Fibroblast of skin of abdomen (primary cell): ENCODE measurements at regions not wholly inside any gene's neighbourhood (a gene's known extent, or its start where the extent isn't known, plus 50 kb on each side); places are given as distances from the start of the nearest gene placed in this dataset.
A peak's percentile ranks its signal among the peaks of the same experiment; 100 is the strongest.
"Not testable (repeated sequence)": the region's sequence is repeated elsewhere in the genome, so short reads cannot be mapped to it uniquely, and the experiment has no call there.

Source experiments
- DNase-seq: peaks from one replicate; pipeline ENCODE4 v3.0.0-alpha.2; 2013

DNA sequence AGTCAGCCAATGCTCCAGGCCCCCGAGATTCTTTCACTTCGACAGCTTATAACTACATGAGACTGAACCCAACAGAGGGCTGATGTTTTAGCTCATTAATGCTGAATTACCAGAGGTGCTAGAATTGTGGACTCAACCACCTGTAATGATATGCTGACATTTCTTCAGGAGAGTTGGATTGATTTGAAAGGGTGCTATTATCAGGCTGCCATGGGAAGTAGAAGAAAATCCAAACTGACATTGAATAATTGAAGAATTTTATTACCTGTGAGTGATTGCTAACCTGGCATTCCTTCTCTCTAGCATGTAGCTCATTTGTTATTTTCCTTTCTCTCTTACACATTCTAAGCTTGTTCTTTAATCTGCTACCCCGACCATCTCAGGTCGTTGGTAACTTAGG is 488.8 kb downstream of the PID1 start:
- DNase-seq: no peak

DNA sequence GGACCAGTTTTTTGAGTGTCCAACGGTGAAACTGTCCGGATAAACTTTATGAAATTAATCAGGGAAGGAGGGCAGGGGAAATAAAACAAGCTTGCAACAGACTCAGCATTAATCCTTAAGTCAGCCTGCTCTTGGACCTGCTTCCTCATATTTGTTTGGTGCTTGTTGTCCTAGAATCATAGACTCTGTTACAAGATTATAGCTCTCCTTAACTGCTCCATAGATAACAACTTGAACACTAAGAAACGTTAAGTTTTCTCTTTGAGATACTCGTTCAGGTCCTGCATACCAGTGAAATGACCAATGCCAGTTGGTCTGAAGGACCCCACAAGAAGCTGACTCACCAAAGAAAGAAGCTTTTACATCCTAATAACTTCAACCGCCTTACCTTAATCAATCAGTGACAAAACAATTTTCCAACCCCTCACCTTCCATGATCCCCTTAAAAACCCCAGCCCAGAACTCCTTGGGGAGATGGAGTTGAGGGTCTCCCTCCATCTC is 493.2 kb downstream of the PID1 start:
- no peak for DNase-seq

DNA sequence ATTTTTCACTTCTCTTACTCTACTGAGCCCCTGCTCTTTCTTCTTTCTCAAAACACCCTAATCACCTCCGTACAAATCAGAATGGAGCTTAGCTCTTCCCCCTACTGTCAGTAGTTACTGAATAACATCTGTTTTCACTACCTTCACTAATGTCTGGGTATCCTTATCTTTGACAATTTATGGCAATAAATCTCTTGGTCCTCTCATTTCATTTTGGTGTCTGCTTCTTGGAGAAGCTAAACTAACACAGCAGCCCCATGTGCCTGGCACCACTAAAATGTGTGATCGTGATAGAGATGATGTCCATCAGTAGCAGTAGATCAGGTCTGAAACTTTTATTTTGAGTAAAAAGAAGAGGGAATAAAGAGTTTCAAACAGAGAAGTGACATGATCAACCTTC is 496.5 kb downstream of the PID1 start:
- no peak for DNase-seq

DNA sequence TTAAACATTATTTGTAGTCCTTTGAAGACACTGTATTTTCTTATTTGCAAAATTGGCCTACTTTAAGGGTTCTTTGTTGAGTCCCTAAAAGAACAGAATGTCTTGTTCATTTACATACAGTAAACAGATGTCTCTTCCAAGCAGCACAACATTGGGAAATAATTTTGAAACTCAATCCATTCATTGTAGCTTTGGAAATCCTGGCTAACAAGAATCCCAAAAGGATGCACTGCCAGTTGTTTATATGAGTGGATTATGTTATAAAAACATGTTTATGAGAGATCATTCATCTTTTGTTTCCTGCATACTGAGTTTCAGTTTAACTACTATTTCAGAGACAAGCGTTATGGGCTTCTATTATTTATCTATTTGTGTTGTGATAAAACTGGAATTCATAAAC is 499.3 kb downstream of the PID1 start:
- no peak for DNase-seq

DNA sequence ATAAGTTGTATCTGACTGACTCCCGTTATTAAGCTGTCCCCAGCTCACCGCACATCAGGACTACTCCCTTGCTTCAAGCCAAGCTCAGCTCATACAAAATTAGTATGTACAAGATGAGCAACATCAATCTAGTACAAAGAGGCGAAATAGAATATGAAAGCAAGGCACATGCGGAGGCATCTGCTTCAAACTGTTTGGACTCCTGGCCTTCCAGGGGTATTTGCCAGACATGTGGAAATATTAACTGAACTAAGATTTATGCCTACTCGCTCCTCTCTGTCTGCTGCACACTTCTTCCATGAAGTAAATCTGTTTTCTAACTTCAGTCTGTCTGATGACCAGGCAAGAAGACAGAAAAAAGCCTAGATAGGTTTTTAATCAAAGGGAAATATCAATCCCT is 499.8 kb downstream of the PID1 start:
- peak; percentile 11 for DNase-seq

DNA sequence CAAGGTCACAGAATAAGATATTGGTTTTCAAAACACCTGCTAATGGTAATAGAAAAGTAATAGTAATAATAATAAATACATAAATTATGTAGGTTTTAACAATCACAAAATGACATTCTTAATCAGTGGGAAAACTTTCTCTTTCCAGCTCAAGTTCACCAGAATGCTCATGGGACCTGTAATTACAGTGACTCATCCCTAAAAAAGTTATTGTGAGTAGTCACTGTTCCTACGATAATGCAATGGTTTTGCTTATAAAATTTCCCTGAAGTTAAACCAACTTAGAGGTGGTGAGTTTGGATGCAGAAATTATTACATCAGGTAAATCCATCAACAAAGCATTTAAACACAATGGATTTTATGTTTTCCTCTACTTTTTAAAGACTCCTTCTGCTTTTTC is 502.3 kb downstream of the PID1 start:
- peak; percentile 83 for DNase-seq

DNA sequence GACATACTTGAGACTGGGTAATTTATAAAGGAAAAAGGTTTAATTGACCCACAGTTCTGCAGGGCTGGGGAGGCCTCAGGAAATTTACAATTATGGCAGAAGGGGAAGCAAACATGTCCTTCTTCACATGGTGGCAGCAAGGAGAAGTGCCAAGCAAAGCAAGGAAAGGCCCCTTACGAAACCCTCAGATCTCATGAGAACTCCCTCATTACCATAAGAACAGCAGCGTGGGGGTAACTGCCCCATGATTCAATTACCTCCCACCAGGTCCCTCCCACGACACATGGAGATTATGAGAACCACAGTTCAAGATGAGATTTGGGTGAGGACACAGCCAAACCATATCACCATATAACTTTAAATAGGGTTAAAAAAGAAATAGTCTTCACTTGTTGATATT is 502.9 kb downstream of the PID1 start:
- not testable (repeated sequence) for DNase-seq

DNA sequence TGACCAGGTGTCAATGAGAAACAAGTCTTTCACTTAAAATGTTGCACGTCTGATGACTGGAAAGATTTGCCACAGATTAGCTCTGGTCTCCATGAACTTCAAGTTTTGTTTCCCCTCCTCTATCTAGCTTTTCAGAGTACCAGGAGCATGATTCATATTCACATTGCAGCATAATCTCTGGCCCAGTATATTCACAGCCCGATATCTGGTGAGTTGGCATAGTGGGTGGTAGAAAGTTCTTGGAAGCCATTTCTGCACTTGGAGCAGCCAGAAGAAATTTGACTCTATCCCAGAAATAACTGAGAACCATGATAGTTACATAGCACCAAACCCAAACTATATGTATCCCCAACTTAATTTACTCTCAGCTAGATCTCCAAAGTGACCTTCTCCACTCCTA is 503.9 kb downstream of the PID1 start:
- peak; percentile 12 for DNase-seq

DNA sequence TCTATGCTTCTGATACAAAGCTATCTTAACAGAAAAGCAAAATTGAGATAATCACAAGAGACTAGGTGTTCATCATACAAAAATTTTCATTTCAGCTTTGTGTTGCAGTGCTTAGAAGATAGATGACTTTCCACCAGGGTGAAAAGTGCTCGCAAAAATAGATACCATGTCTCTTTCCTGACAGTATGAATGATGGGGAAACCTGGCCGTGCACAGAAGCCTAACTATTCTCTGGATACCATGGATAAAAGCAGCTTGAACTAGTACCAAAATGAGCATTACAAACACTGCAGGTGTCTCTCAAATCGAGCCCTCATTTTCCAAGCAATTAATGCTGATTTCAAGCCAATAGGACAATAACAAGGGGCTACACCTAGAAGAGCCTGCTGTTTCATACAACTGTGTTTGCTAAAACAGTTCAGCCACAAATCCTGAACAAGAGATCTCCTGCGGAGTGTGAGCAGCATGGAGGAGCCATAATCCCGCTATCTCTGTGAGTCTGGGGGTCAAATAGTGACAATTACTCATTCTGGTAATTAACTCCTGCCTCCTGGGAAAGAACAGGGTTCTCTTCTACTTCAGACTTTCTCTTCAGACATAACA is 507.6 kb downstream of the PID1 start:
- no peak for DNase-seq

DNA sequence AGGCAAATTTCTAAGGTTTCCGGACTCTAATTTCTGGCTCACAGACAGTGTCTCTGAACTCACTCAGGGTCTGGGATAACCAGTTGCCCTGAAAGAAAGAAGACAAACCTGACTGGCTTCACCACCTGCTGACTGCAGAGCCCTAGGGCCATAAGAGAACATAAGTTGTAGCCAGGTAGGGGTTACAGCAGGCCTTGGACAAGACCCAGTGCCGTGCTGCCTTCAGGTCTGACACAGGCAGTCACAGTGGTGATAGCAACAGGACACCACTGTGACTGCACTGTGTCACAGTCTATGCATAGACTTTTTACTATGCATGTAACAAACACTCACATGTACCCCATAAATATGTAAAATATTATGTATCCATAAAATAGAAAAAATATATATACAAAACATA is 508.5 kb downstream of the PID1 start:
- no peak for DNase-seq

DNA sequence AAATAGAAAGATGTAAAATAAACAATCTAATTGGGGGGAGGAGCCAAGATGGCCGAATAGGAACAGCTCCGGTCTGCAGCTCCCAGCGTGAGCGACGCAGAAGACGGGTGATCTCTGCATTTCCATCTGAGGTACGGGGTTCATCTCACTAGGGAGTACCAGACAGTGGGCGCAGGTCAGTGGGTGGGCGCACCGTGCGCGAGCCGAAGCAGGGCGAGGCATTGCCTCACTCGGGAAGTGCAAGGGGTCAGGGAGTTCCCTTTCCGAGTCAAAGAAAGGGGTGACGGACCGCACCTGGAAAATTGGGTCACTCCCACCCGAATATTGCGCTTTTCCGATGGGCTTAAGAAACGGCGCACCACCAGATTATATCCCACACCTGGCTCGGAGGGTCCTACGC is 515.4 kb downstream of the PID1 start:
- not testable (repeated sequence) for DNase-seq

DNA sequence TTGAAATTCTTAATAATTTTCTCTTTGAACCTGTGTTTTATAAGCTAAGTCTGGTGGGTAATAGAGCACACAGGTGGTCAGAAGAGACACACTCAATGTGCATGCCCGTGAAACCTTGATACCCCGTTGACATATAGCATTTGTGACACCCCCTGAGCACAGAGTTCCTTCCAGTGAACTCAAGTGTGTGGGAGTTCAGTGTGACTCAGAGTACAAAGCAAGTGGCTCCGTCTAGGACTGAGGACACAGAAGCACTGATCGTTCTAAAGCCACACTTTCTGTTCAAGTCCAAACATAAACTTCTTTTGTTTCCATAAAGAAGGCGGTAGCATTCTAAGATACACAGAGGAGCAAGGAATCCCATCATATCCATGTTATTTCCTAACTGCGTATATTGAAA is 523.6 kb downstream of the PID1 start:
- DNase-seq: no peak

DNA sequence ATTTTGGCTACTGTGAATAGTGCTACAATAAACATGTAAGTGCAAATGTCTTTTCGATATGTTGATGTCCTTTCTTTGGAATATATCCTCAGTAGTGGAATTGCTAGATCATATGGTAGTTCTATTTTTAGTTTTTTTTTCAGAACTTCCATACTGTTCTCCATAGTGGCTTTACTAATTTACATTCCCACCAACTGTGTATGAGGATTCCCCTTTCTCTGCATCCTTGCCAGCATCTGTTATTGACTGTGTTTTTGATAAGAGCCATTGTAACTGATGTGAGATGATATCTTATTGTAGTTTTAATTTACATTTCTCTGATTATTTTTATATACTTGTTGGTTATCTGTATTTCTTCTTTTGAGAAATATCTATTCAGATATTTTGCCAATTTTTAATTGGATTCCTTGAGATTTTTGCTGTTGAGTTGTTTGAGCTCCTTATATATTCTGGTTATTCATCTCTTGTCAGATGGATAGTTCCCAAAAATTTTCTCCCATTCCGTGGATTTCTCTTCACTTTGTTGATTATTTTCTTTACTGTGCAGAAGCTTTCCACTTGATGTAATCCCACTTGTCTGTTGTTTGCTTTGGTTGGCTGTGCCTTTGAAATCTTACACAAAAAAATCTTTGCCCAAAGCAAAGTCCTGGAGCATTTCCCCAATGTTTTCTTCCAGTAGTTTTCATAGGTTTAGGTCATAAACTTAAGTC is 532.3 kb downstream of the PID1 start:
- no peak for DNase-seq

DNA sequence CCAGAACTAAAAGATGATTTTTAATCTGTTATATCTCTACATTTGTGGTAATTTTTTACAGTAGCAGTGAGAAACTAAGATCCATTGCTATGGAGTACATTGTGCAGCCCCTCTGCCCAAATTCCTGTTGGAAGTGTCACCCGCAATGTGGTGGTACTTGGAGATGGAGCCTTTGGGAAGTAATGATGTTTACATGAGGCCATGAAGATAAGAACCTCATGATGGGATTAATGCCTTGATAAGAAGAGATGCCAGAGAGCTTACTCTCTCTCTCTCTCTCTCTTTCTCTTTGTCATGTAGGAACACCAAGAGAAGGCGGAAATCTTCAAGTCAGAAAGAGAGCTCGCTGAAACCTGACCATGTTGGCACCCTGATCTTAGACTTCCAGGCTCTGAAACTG is 535.4 kb downstream of the PID1 start:
- no peak for DNase-seq

DNA sequence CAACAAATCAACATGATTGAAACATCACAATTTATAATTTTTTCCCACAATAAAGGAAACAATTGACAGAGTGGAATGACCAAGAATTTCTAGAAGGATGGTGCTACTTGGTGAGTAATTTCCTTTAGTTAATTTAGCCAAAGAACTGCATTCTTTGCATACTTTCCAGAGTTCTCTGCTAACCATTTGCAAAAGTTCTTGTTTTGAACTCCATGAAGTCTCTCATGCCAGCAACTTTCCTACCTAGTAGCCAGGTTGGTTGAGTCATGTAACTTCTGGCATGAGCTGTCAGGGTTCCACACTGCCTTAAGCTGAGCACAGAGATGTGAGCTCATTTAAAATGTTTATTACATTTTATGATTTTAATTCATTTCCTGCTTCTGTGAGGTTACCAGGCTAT is 539.6 kb downstream of the PID1 start:
- DNase-seq: peak; percentile 86

DNA sequence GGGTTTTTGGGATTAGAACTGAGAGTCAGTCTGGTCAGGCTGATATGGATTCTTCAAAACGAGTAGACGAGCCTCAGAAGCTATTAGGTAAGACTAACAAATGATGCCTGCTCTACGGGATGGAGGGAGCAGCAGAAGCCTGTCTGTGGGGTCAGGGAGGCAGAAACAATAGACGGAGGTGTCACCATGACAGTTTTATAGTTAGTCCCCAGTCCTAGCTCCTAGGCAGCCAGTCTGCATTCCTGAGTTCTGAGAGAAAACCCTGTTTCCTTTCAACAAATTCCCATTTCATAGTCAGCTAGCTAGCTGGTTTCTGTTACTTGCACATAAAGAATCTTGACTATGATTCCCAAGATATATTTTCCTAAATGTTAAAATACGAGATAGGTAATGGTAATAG is 542.1 kb downstream of the PID1 start:
- peak; percentile 31 for DNase-seq

DNA sequence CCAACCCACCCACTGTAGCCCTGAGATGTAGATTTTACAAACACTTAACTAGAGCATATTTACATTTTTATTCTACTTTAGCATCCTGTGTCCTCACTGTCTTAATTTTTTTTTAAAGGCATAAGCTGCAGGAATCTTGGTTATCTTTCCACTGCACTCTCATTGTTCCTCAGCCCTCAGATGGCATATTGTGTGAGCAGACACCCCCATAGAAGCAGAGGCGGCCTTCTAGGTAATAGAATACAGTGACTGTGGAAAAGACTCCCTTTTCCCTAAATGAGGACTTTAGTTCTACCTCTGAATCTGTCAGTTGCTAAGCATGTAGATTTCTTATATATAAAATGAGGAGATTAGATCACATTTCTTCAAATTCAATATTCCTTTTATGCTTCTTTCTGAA is 543.5 kb upstream of the SPHKAP start:
- DNase-seq: no peak

DNA sequence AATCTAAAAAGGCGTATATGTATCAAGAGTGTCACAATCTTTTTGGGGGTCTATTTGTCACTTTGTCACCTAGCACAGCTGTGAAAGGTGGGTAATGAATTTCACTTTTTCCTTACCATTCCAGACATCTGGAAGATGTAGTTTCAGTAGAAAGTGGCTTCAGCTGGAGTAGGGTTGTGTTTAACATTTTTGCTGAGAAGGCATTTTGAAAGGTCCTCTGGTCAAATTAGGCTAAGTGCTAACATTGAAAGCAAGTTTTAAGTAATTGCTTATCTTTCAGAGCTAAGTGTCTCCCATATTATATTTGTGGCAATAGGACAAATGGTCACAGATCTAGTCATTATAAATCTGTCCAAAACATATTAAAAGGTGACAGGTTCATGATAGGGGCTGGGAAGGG is 542.1 kb upstream of the SPHKAP start:
- DNase-seq: no peak

DNA sequence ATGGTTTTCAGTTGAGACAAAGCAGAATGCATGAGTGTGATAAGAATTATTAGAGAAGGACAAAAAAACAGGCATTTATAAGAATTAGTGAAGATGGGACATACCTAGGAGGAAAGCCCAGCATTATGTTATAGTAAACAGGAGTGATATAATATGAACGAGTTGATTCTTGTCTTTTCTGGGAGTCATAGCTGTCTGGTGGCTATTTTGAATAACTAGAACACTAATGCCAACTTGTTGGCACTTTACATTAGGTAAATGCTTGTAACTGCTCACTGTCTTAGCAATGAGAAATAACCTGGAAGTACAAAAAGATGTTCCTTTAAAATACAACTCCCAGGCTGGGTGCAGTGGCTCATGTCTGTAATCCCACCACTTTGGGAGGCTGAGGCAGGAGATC is 540.8 kb upstream of the SPHKAP start:
- no peak for DNase-seq

DNA sequence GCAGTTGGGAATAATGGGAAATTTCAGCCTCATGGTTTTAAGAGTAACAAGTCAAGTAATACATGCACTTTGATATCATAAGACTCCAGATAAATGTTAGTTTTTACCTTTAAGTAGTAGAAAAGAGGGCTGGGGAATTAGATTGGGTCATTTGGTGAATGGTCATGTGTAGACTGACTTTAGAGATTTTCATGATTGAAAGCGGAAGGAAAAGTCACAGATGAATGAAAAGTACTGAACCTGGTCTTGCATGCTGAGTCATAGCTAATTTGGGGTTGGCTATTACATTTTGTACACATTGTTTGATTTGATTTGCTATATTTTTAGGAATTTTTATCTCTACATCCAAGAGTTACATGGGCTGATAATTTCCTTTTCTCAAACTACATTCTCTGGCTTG is 539.4 kb upstream of the SPHKAP start:
- no peak for DNase-seq

DNA sequence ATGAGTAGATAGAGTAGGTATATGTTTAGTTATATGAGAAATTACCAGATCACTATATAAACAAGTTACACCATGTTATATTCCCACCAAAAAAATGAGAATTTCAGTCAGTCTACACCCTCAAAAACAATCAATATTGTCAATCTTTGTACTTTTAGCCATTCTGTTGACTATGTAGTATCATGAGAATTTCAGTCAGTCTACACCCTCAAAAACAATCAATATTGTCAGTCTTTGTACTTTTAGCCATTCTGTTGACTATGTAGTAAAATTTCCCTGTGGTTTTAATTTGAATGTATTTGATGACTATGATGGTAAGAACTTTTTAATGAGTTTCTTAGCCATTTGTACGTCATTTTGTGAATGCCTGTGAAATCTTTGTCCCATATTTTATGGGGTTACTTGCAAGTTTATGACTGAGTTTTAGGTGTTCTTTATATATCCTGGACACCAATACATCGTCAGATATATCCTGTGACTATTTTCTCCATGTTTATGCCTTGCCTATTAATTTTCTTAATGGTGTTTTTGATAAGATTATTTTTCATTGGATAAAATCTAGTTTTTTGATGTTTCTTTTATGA is 528.4 kb upstream of the SPHKAP start:
- DNase-seq: no peak

DNA sequence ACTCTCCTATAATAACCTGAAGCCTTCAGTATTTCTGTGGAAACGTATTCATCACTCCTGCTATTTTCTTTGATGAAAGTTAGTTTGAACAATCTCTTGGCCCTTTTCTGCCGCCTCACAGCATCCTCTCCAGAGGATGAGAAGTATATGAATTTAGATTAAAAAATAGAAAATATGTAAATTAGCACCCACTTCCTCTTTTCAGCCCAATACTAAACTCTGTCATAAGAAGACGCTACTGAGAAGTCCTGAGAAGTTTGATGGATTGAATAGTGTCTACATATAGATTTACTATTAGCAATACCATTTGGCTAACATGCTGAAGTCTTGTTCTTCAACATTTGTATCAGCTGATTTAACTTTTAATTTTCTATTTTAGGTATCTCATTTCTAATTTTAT is 526.4 kb upstream of the SPHKAP start:
- no peak for DNase-seq

DNA sequence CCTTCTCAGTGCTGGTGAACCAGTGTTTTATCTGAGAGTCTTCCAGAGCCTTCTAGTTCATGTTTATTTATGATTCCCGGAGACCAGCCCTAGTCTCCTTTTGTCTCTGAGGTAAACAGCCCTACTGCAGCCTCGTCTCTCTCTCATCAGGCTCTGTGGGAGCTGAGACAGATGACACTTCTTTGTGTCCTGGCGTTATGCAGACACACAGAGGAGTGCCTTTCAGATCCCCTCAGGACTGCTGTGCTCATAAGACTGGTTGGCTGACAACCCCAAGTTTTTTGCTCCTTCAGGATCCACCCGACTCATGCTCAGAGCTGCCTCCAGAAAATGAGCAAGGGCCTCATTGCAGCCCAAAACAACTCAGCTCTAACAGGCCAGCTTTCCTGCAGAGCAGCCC is 523.8 kb upstream of the SPHKAP start:
- no peak for DNase-seq

DNA sequence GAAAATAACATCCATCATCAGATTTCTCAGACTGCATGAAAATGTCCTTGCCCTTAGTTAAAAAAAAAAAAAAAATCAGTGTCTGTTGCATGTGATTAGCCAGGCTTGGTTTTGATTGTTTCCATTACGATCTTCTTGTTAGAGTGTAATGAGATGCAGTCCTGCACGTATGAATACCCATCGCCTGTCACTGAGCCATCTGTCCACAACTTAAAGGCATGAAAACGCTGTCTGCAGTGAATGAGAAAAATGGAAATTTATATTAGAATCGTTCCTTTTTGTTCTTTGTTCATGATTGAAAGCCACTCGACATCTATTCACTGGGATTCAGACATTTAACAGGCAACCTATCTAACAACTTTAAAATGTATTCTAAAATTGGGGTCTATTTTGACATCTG is 521.7 kb upstream of the SPHKAP start:
- DNase-seq: no peak
